ENCODE measurements at regions not wholly inside any gene's neighbourhood (a gene's known extent, or its start where the extent isn't known, plus 50 kb on each side); places are given as distances from the start of the nearest gene placed in this dataset.
A peak's percentile ranks its signal among the peaks of the same experiment; 100 is the strongest.
"Not testable (repeated sequence)": the region's sequence is repeated elsewhere in the genome, so short reads cannot be mapped to it uniquely, and the experiment has no call there.

- DNase-seq, result no peak
Observed at GRCh38 chr7:17396692-17397091, 98.2 kb downstream of the AHR start.

GRCh38 chr7:17401791-17402627 is 103.6 kb downstream of the AHR start:
- peak; percentile 75 for DNase-seq

GRCh38 chr7:17402628-17403278 is 104.3 kb downstream of the AHR start:
- DNase-seq, result peak; percentile 72

- DNase-seq, result no peak
Observed at GRCh38 chr7:17404006-17404405, 105.6 kb downstream of the AHR start.

- DNase-seq, result no peak
Observed at GRCh38 chr7:17405786-17406185, 107.3 kb downstream of the AHR start.

- DNase-seq, result no peak
Observed at GRCh38 chr7:17406738-17407137, 108.3 kb downstream of the AHR start.

GRCh38 chr7:17407229-17407628 is 108.8 kb downstream of the AHR start:
- DNase-seq, result no peak

- DNase-seq, result no peak
Observed at GRCh38 chr7:17408245-17408903, 109.9 kb downstream of the AHR start.

GRCh38 chr7:17408904-17409290 is 110.4 kb downstream of the AHR start:
- DNase-seq, result no peak

GRCh38 chr7:17411922-17412321 is 113.5 kb downstream of the AHR start:
- no peak for DNase-seq

GRCh38 chr7:17412883-17413282 is 114.4 kb downstream of the AHR start:
- no peak for DNase-seq

- no peak for DNase-seq
Observed at GRCh38 chr7:17415955-17416354, 117.5 kb downstream of the AHR start.

- DNase-seq, result not testable (repeated sequence)
Observed at GRCh38 chr7:17420308-17421015, 122.0 kb downstream of the AHR start.

- DNase-seq, result no peak
Observed at GRCh38 chr7:17421941-17422340, 123.5 kb downstream of the AHR start.

GRCh38 chr7:17422966-17423365 is 124.5 kb downstream of the AHR start:
- DNase-seq, result no peak

- DNase-seq, result no peak
Observed at GRCh38 chr7:17427924-17428323, 129.5 kb downstream of the AHR start.

GRCh38 chr7:17429579-17429978 is 131.1 kb downstream of the AHR start:
- no peak for DNase-seq

GRCh38 chr7:17432793-17433192 is 134.3 kb downstream of the AHR start:
- no peak for DNase-seq

GRCh38 chr7:17434191-17434590 is 135.7 kb downstream of the AHR start:
- no peak for DNase-seq

- DNase-seq, result no peak
Observed at GRCh38 chr7:17434841-17435692, 136.6 kb downstream of the AHR start.

GRCh38 chr7:17436126-17436525 is 137.7 kb downstream of the AHR start:
- DNase-seq, result no peak

GRCh38 chr7:17437586-17437985 is 139.1 kb downstream of the AHR start:
- DNase-seq, result no peak

All from activated CD4-positive, alpha-beta T cell treated with anti-CD3 and anti-CD28 coated beads, Interleukin-2, amount 50 U/mL, for 16 hours (primary cell).